DMS114 treated with DMSO at 0.1 percent for 48 hours (cell line): ENCODE measurements at regions not wholly inside any gene's neighbourhood (a gene's known extent, or its start where the extent isn't known, plus 50 kb on each side); places are given as distances from the start of the nearest gene placed in this dataset.

Experiments used
- DNase-seq: peaks from one replicate; lab custom pipeline; 2025; ENCODE audit not compliant: unreplicated experiment; lab: John Stamatoyannopoulos, UW

DNA sequence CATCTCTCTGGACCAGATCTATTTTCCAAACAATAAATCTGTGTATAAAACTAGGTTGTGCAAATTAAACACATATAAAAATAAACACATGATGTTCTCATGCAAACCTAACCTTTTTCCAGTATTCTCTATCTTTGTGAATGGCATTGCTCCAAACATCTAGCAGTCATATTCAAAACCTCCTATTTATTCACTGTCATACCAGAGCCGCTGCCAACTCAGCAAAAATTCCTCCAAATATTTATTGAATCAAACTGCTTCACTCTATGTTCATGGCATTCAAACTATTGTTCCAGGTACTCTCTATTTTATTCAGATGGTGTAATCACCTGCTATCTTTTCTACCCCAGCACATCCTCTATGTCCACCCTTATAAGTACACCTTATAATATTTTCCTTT, 652.1 kb upstream of the RIOK2 start:
- DNase-seq: no peak

DNA sequence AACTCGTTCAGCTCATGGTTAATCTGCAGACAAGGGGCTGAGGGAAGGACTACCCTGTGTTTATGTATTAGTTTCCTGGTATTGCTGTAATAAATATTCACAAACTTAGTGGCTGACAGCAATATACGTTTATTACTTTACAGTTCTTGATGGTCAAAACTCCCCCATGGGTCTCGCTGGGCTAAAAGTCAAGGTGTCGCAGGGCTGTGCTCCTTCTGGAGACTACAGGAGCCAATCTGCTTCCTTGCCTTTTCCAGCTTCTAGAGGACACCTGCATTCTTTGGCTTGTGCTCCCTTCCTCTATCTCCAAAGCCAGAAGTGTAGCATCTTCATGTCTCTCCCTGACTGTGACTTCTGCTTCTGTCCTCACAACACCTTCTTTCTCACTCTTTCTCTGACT, 653.8 kb upstream of the RIOK2 start:
- no peak for DNase-seq

DNA sequence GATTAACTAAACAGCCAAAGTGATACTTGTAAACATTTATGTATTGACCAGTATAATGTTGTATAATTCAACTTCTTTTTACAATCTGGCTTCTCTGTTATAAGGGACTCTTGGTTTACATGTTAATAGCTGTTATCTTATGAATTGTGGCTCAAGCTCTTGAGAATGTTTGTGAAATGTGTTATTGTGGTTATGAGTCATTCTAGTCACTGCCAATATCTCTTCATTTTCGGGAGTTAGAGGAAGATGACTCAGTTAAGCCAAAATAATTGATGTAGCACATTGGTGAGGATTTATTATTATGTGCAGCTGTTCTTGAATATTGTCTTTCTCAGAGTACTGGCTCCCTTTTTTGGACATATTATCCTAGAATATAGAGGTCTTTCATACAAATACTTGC, 655.2 kb upstream of the RIOK2 start:
- DNase-seq: no peak

DNA sequence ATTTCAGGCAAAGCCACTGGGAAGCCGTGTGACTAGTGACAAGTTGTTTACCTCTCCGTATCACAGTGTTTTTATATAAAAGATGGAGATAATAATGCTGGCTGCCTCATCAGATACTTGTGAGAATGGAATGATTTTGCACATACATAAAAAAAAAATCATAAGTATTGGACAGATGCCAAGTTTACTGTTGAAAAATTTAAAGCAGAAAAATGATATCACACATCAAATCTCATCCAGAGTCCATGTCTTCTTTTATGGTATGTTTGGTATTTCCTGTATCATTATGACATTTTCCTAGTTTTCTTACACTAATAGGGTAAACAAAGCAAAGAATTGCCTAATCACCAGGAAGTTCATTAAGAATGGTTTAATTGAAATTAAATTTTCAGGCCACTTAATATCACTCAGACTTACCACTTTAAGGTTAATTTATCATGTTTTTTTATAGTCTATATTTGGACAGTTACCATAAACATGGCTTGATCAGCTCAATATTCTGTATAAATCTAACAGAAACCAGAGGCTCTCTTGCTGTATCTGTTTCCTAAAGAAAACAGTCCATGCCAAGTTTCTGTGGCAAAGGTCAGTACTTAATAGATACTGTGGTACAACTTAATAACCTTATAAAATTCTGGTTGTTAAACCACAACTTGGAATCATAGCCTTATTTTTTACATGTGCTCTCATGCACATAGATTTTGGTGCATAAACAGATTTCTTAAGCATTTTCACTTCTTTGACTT, 656.5 kb upstream of the RIOK2 start:
- no peak for DNase-seq

DNA sequence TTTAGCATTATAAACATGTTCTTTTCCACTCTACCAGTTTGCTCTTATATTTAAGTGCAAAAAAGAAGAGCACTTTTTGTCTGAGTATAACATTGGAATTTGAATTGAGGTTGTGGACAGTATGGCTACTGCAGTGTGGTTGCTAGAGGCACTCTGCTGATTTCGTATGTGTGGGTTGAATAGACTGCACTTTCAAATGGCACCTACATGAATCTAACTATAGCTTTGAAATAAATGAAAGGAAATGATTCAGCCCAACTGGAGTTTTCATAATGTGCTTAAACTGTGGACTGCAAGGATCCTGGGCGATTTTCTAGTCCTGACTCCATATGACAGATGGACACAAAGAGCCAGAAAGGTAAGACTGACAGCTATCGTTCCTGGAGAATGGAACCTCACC, 657.6 kb upstream of the RIOK2 start:
- DNase-seq: no peak

DNA sequence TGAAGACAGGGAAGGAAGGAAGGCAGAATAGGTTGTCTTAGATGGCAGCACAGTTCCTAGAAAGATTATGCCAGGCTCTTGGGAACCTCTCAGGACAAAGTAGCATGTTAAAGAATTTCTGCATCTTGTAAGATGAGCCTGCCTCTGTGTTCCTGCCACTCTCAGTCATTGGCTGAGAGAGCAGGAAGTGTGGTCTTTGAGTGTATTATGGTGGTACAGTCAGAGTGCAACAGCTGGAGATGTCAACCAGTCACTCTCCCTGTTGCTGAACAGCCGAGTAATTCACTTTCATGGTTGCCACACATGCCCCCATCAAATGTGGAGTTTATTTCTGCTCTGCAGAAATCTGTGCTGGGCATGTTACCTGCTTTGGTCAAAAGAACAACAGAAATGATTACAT, 659.6 kb upstream of the RIOK2 start:
- no peak for DNase-seq

DNA sequence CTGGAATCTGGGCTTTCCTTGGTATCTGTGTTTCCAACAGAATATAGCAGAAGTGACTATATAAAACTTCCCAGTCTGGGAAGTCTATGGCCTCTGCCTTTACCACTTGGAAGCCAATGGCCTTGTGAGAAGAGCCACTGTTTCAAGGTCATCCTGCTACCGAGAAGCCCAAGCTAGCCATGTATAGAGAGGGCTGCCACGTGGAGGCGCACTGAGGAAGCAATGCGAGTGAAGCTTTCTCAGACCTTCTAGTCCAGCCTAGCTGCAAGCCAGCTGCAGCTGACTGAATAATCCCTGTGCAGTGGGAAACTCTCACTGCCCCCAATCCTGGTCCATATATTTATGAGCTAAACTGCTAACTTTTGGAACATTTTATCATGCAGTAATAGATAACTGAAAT, 661.8 kb upstream of the RIOK2 start:
- DNase-seq: no peak

DNA sequence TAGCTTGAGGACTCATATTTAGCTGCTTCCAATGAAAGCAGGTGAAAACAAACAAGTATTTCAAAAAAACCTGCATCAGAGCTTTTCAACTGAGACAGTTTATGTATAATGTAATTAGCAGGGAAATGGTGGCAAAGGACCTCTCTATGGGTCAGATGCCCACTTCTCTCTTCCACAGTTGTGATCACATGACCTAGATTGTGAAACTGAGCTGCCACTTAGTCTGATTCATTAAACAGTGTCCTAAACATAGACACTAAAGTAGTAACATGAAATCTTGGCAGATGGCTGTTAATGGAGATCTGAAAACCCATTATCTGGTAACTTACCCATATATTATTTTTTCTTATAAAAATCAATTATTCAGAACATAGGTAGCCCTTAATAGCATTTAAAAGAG, 663.6 kb upstream of the RIOK2 start:
- DNase-seq: no peak

DNA sequence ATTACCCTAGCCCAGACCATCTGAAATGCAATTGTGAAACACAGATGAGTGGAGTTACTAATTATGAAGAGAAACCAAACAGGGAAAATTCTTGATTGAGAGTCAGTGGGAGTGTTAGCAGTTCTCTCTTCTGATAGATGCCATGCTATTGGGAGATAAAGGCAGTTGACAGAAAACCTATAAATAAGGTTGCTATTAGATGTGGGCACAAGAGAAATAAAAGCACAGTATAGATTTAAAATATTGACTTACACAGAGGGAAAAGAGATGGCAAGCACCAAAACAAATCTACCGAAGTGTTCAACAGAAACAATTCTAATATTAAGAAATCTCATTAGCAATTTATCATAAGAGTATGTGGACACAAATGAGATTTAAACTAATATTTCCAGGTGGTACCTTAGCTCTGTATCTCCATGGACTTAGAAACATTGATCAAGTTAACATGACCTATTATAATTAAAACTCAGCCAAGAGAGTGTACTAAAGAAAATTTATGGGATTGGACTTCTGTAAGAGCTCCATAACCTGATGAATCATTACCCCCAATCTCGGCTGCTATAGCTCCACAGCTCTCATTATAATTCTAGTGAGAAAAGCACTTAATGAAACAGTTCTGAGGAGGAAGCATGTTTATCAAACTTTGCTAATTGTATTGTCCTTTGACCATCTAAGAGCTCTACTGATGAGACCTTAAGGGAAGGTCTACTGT, 665.0 kb upstream of the RIOK2 start:
- no peak for DNase-seq

DNA sequence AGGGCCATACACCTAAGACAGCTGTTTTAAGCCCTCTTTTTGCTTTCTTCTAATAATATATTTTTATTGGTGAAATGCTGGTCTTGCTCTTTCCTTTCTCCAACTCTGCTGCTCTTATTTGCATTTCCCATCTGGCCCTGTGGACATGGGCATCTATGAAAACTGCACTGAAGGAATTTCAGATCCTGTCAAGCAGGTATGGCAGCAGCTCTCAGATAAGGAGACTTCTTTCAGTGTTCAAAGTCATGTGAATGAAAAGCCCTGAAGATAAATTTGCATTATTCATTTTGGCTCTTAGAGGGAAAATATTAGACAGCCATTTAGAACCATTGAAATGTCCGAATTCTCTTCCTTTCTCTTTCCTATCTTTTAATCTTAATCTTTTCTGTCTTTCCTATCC, 668.0 kb upstream of the RIOK2 start:
- DNase-seq: no peak

DNA sequence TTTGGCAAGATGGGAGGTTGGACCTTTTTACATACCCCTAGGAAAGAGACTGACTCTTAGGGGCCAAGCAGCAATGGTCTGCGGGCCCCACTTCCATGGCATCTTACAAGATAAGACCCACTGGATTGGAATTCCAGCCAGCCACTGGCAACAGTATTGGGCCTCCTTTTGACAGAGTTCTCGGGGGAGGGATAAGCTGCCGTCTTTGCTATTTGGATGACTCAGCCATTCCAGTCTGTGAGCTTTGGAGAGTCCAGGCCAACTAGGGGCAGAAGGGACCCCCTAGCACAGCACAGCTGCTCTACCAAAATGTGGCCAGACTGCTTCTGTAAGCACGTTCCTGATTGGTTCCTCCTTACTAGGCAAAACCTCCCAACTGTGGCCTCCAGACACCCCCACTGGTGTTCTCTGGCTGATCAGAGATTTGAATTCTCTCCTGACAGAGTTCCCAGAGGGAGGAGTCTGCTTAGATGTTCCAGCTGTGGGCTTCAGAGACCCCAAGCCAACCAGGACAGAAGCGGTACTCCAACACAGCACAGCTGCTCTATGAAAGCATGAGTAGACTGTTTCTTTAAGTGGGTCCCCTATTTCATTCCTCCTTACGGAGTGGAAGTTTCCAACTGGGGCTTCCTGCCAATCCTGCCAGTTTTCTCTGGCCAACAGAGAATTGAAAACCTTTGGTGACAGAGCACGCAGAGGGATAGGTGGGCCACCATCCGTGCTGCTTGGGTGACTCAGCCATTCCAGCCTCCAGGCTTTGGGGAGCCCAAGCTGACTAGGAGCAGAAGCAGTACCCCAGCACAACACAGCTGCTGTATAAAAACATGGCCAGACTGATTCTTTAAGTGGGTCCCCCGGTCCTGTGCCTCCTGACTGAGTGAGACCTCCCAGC, 672.1 kb upstream of the RIOK2 start:
- DNase-seq: no peak

DNA sequence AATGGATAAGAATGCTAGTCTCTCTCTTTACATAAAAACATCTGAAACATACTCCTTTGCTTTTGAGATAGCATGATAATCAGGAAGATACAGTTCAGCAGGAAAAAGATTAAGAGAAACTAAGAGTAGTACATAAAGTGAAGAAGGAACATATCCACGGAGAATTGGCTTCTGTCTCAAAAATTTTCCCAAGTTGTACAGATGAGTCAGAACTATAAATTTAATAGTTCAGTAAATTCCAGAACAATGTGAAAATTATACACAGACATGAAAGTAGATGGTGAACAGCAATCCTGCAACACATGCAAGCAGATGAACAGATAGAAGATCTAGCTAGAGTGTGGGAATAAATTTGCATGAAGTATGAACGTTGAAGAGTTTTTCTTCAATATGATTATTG, 691.4 kb upstream of the RIOK2 start:
- no peak for DNase-seq

DNA sequence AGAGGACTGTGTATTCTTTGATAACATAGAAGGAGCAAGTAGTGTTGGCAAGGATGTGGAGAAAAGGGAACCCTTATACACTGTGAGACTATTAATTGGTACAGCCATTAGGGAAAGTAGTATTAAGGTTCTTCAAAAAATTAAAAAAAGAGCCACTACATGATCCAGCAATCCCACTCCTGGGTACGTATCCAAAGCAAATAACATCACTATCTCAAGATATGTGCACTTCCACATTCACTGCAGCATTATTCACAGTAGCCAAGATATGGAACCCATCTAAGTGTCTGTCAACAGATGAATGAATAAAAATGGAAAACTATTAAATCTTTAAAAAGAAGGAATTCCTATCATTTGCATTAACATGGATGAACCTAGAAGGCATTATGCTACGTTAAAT, 693.2 kb upstream of the RIOK2 start:
- DNase-seq: no peak

DNA sequence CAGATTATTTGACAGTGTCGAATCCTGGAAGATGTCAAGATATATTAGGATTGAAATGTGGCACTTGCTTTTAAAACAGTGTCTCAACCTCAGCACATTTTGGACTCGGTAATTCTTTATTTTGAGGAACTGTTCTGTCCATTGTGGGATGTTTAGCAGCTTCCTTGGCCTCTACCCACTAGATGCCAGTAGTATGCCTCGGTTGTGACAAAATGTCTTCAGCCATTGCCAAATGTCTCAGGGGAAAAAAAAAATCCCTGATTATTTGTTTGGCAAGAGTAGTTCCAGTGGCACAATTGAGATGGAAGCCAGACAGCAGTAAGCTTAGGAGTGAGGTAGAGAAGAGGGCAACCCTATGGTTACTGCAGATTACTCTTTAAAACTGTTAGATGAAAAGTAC, 694.5 kb upstream of the RIOK2 start:
- no peak for DNase-seq

DNA sequence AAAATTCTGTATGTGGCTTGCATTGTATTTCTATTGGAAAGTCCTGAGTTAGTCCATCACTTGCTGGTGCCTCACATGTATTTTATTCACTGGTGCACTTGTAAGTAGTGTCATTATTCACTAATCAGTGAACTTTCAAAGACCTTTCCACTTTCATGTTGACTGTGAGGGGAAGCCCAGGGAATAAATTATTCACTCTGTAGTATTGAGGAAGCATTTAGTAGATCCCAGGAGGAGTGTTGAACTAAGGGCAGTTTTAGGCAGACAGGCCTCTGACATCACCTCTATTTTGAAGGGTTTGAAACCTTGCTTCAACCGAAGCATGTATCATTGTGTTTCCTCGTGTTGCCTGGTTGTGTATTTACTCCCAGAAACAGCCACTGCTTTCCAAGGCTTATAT, 705.4 kb upstream of the RIOK2 start:
- DNase-seq: no peak

DNA sequence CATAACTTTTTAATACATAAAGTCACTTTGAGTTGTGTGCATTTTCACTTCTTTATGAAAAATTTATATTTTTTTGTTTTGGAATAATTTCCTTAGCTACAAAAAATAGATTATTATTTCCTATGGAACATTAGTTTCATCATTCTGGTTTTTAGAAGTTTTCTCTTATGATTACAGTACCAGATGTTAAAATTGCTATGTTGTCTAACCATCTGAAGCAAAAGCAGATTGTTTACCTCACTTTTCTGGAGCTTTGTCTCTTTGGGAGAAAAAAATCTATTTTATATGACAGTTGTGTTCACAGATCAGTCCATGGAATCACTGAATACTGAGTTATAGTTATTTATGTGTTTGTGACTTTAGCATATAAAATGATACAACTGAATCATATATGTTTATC, 708.9 kb upstream of the RIOK2 start:
- DNase-seq: no peak

DNA sequence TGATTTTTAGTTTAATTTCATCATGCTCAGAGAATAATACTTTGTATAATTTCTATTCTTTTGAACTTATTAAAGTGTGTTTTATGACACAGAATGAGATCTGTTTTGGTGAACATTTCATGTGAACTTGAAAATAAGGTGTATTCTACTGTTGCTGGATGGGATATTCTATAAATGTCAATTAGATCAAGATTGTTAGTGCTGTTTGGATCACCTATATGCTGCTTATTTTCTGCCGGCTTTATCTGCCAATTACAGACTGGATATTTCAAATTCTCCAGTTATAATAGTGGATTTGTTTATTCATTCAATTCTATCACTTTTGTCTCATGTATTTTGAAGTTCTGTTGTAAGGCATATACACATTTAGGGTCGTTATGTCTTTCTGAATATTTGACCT, 720.7 kb upstream of the RIOK2 start:
- DNase-seq: no peak

DNA sequence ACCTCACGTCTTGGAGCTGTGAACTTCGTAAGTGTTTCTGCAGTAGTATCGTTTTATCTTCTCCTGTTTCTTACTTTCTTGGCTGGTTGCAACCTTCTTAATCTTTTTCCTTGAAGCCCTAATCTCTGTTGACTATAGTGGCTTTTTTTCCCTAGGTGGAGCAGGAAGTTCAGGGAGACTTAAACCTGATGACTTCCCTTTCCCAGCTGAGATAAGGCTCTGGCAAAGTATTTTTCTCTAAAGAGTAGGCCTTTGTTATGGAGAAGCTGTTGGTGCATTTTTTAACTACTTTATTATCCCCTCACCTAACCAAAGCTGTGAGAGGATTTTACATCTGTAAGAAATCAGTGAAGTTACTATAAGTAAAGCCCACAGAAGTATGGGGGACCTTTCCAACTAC, 723.1 kb upstream of the RIOK2 start:
- no peak for DNase-seq

DNA sequence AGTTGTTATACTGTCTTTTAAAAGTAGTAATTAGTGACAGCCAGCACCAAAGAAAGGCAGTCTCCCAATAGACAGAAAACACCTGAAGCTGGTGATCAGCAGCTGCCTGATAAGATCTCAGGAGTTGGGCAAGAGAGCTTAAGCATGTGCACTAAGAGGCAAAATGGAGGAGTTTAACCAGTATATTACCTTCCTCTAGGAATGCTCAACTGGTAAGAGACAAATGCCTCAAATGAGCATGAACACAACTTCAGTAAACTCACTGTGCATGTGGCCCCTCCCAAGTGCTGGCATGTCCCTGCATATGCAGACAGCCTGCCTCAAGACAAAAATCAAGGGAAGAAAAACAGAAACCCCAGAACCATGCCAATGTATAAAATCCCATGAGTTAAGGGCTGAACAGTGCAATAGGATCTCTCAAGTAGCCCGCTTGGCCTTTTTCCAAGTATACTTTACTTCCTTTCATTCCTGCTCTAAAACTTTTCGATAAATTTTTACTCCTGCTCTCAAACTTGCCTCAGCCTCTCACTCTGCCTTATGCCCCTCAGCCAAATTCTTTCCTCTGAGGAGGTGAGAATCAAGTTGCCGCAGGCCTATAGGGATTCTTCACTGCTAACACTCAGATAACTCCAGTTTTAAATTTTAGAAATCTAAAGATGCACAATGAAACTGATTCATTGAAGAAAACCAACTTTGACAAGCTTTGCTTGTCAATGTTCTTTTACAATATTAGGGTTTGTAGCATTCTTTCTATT, 724.8 kb upstream of the RIOK2 start:
- no peak for DNase-seq

DNA sequence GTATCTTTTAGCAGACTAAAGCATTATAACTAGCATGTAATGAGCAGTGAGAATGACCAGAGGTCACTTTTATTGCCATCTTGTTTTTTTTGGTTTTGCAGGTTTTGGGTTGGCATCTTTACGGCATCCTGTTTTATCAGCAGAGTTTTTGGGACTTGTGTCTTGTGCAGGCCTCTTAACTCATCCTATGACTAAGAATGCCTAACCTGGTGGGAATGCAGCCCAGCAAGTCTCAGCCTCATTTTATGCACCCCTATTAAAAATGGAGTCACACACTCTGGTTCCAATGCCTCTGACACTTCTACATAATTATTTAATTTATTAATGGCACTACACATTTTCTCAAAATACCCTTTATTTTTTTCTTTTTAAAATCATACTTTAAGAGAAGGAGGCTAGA, 726.5 kb upstream of the RIOK2 start:
- no peak for DNase-seq

DNA sequence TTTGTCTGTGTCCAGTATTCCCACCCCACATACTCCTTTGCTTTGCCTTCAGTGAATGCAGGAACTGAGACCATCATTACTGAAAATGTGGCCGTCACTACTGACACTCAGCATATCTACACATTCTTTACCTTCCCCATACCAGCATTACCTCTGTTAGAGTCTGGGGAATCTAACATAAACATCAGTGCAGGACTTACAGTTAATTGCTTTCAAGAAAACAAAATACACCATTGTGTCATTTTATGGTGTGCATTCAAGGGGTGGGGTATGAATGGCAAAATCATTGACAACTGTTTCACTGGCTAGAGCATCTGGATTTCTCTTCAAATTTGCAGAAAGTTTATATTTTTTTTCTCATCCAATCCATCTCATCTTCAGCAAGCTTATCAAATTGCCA, 731.4 kb upstream of the RIOK2 start:
- no peak for DNase-seq
